ENCODE measurements at regions not wholly inside any gene's neighbourhood (a gene's known extent, or its start where the extent isn't known, plus 50 kb on each side); places are given as distances from the start of the nearest gene placed in this dataset.

DNA sequence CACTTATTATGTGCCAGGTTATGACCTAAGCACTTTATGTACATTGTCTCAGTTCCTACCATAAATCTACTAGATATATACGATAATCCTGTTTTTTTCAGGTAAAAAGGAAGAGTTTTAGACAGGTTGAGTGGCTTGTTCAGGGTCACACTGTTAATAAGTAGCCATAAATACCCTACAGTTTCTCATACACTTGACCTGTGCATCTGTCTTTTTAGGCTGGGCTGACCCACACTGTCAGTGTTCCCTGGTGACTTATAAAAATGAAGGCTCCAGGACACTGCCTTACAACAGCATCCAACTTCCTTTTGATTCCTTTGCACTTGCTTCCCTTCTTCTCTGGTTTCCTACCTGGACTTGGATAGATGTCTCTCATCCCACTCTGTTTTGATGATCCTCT, 78.2 kb upstream of the PAQR3 start:
- no peaks in the 10 kb centered on the region for H3K27me3 ChIP-seq (ENCODE audit: control insufficient read depth in 2 of 2, insufficient read depth in 1 of 2, low read length in 1 of 2)
- H3K4me1 ChIP-seq (ENCODE audit: control insufficient read depth in 2 of 2, insufficient read depth in 2 of 2, low read length in 2 of 2) = no peaks in the 10 kb centered on the region
- no peak overlapping the region for H3K4me3 ChIP-seq (ENCODE audit: low read length in 2 of 2)
- H3K27ac ChIP-seq (ENCODE audit: low read depth in 1 of 2, low read length in 1 of 2) = no peak overlapping the region
- H3K9me3 ChIP-seq (ENCODE audit: control insufficient read depth in 2 of 2, insufficient read depth in 1 of 2, low read length in 1 of 2) = no peaks in the 10 kb centered on the region
- no peaks in the 10 kb centered on the region for H3K36me3 ChIP-seq (ENCODE audit: control insufficient read depth in 2 of 2, insufficient read depth in 2 of 2, low read length in 1 of 2)
- 92% methylated on average over 1 of the region's 1 CpG for whole genome bisulfite sequencing
- no peak for DNase-seq (ENCODE audit: low read depth in 6 of 9, low spot score in 9 of 9)

DNA sequence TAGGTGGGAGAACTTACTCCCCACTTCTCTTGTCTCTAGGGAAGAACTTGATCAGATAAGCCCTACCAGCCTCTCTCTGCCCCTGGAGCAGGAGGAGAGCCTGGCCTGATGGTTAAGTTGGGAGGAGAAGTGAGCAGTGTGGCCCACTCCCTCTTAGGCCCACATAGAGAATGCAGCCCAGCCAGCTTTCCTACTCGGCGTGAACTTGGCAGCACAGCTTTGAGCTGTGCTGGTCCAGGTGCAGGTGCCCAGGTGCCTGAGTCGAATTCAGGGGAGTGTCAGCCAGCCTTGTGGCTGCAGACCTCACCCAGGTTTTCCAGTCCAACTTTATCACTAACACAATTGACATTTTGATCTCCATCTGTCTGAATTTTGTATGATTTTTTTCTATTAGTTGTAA, 77.6 kb upstream of the PAQR3 start:
- Histone ChIP-seq H3K27ac (ENCODE audit: low read depth in 1 of 2, low read length in 1 of 2) (no peak overlapping the region), H3K4me1 (ENCODE audit: control insufficient read depth in 2 of 2, insufficient read depth in 2 of 2, low read length in 2 of 2) (no peaks in the 10 kb centered on the region), H3K9me3 (ENCODE audit: control insufficient read depth in 2 of 2, insufficient read depth in 1 of 2, low read length in 1 of 2) (no peaks in the 10 kb centered on the region), H3K36me3 (ENCODE audit: control insufficient read depth in 2 of 2, insufficient read depth in 2 of 2, low read length in 1 of 2) (no peaks in the 10 kb centered on the region), H3K4me3 (ENCODE audit: low read length in 2 of 2) (no peak overlapping the region), H3K27me3 (ENCODE audit: control insufficient read depth in 2 of 2, insufficient read depth in 1 of 2, low read length in 1 of 2) (no peaks in the 10 kb centered on the region)
- no peak for DNase-seq (ENCODE audit: low read depth in 6 of 9, low spot score in 9 of 9)
- 92% methylated on average over 3 of the region's 3 CpGs for WGBS

GRCh38 chr4:79015411-79015810, 76.2 kb upstream of the PAQR3 start:
- WGBS = 97% methylated on average over 2 of the region's 2 CpGs
- H3K9me3 ChIP-seq (ENCODE audit: control insufficient read depth in 2 of 2, insufficient read depth in 1 of 2, low read length in 1 of 2) = no peaks in the 10 kb centered on the region
- H3K4me3 ChIP-seq (ENCODE audit: low read length in 2 of 2) = no peak overlapping the region
- H3K27me3 ChIP-seq (ENCODE audit: control insufficient read depth in 2 of 2, insufficient read depth in 1 of 2, low read length in 1 of 2) = no peaks in the 10 kb centered on the region
- DNase-seq (ENCODE audit: low read depth in 6 of 9, low spot score in 9 of 9) = no peak
- no peaks in the 10 kb centered on the region for H3K4me1 ChIP-seq (ENCODE audit: control insufficient read depth in 2 of 2, insufficient read depth in 2 of 2, low read length in 2 of 2)
- no peak overlapping the region for H3K27ac ChIP-seq (ENCODE audit: low read depth in 1 of 2, low read length in 1 of 2)
- no peaks in the 10 kb centered on the region for H3K36me3 ChIP-seq (ENCODE audit: control insufficient read depth in 2 of 2, insufficient read depth in 2 of 2, low read length in 1 of 2)

DNA sequence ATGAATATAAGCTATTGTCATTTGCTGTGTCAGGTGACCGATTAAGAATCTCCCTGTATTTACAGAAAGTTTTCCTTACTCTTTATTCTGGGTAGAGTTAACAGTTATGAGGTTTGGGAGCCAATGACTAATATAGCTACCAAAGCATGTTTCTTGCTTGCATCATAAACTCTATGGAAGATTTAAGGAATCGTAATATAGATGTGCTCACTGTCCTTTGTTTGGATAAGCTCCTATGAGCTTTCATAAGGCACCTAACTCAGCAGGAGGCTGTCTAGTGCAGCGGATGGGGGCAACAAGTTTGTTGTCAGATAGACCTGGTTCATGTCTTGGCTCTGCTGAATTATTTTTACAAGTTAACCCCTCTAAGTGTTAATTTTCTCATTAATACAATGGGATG, 75.0 kb upstream of the PAQR3 start:
- Histone ChIP-seq H3K27ac (ENCODE audit: low read depth in 1 of 2, low read length in 1 of 2) (no peak overlapping the region), H3K4me3 (ENCODE audit: low read length in 2 of 2) (no peak overlapping the region), H3K36me3 (ENCODE audit: control insufficient read depth in 2 of 2, insufficient read depth in 2 of 2, low read length in 1 of 2) (no peaks in the 10 kb centered on the region), H3K9me3 (ENCODE audit: control insufficient read depth in 2 of 2, insufficient read depth in 1 of 2, low read length in 1 of 2) (no peaks in the 10 kb centered on the region), H3K27me3 (ENCODE audit: control insufficient read depth in 2 of 2, insufficient read depth in 1 of 2, low read length in 1 of 2) (no peaks in the 10 kb centered on the region), H3K4me1 (ENCODE audit: control insufficient read depth in 2 of 2, insufficient read depth in 2 of 2, low read length in 2 of 2) (no peaks in the 10 kb centered on the region)
- DNase-seq (ENCODE audit: low read depth in 6 of 9, low spot score in 9 of 9) = no peak
- 97% methylated on average over 3 of the region's 3 CpGs for WGBS

DNA sequence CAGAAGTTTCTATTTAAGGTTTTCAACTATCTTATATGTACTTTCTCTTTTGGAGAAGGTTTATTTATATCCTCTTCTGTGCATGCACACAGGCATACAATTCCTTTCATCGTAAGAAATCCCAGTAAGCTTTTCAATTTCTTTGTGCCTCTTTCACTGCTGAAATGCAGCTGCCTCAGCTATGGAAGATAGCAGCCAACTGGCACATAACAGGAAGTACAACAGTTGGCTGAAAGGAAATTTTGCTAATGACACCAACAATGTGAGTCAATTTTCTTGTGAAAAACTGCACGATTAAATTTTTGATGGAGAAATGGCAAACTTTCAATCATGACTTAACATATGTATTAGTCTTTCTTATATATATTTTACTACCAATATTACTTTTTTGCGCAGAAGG, 74.5 kb upstream of the PAQR3 start:
- Histone ChIP-seq H3K36me3 (ENCODE audit: control insufficient read depth in 2 of 2, insufficient read depth in 2 of 2, low read length in 1 of 2) (no peaks in the 10 kb centered on the region), H3K4me3 (ENCODE audit: low read length in 2 of 2) (no peak overlapping the region), H3K4me1 (ENCODE audit: control insufficient read depth in 2 of 2, insufficient read depth in 2 of 2, low read length in 2 of 2) (no peaks in the 10 kb centered on the region), H3K27ac (ENCODE audit: low read depth in 1 of 2, low read length in 1 of 2) (no peak overlapping the region), H3K27me3 (ENCODE audit: control insufficient read depth in 2 of 2, insufficient read depth in 1 of 2, low read length in 1 of 2) (no peaks in the 10 kb centered on the region), H3K9me3 (ENCODE audit: control insufficient read depth in 2 of 2, insufficient read depth in 1 of 2, low read length in 1 of 2) (no peaks in the 10 kb centered on the region)
- WGBS = 42% methylated on average over 3 of the region's 3 CpGs
- DNase-seq (ENCODE audit: low read depth in 6 of 9, low spot score in 9 of 9) = no peak

GRCh38 chr4:78990938-78991810, 51.9 kb upstream of the PAQR3 start:
- WGBS = 96% methylated on average over 4 of the region's 4 CpGs
- Histone ChIP-seq H3K27me3 (ENCODE audit: control insufficient read depth in 2 of 2, insufficient read depth in 1 of 2, low read length in 1 of 2) (no peaks in the 10 kb centered on the region), H3K27ac (ENCODE audit: low read depth in 1 of 2, low read length in 1 of 2) (no peak overlapping the region), H3K9me3 (ENCODE audit: control insufficient read depth in 2 of 2, insufficient read depth in 1 of 2, low read length in 1 of 2) (no peaks in the 10 kb centered on the region), H3K4me1 (ENCODE audit: control insufficient read depth in 2 of 2, insufficient read depth in 2 of 2, low read length in 2 of 2) (no peaks in the 10 kb centered on the region), H3K36me3 (ENCODE audit: control insufficient read depth in 2 of 2, insufficient read depth in 2 of 2, low read length in 1 of 2) (no peaks in the 10 kb centered on the region), H3K4me3 (ENCODE audit: low read length in 2 of 2) (no peak overlapping the region)
- DNase-seq (ENCODE audit: low read depth in 6 of 9, low spot score in 9 of 9) = no peak

- WGBS = 77% methylated on average over 19 of the region's 19 CpGs
- Histone ChIP-seq H3K4me3 (ENCODE audit: low read length in 2 of 2) (no peak overlapping the region), H3K36me3 (ENCODE audit: control insufficient read depth in 2 of 2, insufficient read depth in 2 of 2, low read length in 1 of 2) (no peaks in the 10 kb centered on the region), H3K4me1 (ENCODE audit: control insufficient read depth in 2 of 2, insufficient read depth in 2 of 2, low read length in 2 of 2) (no peaks in the 10 kb centered on the region), H3K9me3 (ENCODE audit: control insufficient read depth in 2 of 2, insufficient read depth in 1 of 2, low read length in 1 of 2) (no peaks in the 10 kb centered on the region), H3K27ac (ENCODE audit: low read depth in 1 of 2, low read length in 1 of 2) (no peak overlapping the region), H3K27me3 (ENCODE audit: control insufficient read depth in 2 of 2, insufficient read depth in 1 of 2, low read length in 1 of 2) (no peaks in the 10 kb centered on the region)
- no peak for DNase-seq (ENCODE audit: low read depth in 6 of 9, low spot score in 9 of 9)
These were observed 50.5 kb upstream of the PAQR3 start for GRCh38 chr4:78989697-78990270.
